ENCODE measurements at regions not wholly inside any gene's neighbourhood (a gene's known extent, or its start where the extent isn't known, plus 50 kb on each side); places are given as distances from the start of the nearest gene placed in this dataset.

GRCh38 chr21:39124681-39125251 is 58.5 kb downstream of the PSMG1 start:
- DNase-seq = no peak

GRCh38 chr21:39123375-39123774 is 59.9 kb downstream of the PSMG1 start:
- DNase-seq = no peak

- no peak for DNase-seq
Observed at GRCh38 chr21:39121600-39122355, 61.5 kb downstream of the PSMG1 start.

- no peak for DNase-seq
Observed at GRCh38 chr21:39120876-39121599, 62.2 kb downstream of the PSMG1 start.

- no peak for DNase-seq
Observed at GRCh38 chr21:39119891-39120290, 63.4 kb downstream of the PSMG1 start.

- no peak for DNase-seq
Observed at GRCh38 chr21:39118604-39119215, 64.5 kb downstream of the PSMG1 start.

- DNase-seq = no peak
Observed at GRCh38 chr21:39118061-39118460, 65.2 kb downstream of the PSMG1 start.

GRCh38 chr21:39117440-39117970 is 65.7 kb downstream of the PSMG1 start:
- no peak for DNase-seq

GRCh38 chr21:39116761-39117439 is 66.4 kb downstream of the PSMG1 start:
- no peak for DNase-seq

GRCh38 chr21:39115576-39116235 is 67.5 kb downstream of the PSMG1 start:
- no peak for DNase-seq

GRCh38 chr21:39114871-39115575 is 68.2 kb downstream of the PSMG1 start:
- no peak for DNase-seq

GRCh38 chr21:39111931-39112550 is 71.2 kb downstream of the PSMG1 start:
- no peak for DNase-seq

- no peak for DNase-seq
Observed at GRCh38 chr21:39110431-39110830, 72.8 kb downstream of the PSMG1 start.

GRCh38 chr21:39109596-39110210 is 73.5 kb downstream of the PSMG1 start:
- no peak for DNase-seq

- no peak for DNase-seq
Observed at GRCh38 chr21:39109163-39109530, 74.1 kb downstream of the PSMG1 start.

GRCh38 chr21:39108291-39109162 is 74.7 kb downstream of the PSMG1 start:
- no peak for DNase-seq

- DNase-seq = no peak
Observed at GRCh38 chr21:39107739-39108138, 75.5 kb downstream of the PSMG1 start.

- no peak for DNase-seq
Observed at GRCh38 chr21:39106881-39107462, 76.3 kb downstream of the PSMG1 start.

GRCh38 chr21:39105836-39106235 is 77.4 kb downstream of the PSMG1 start:
- DNase-seq = no peak
